SK-N-MC (cell line): ENCODE measurements at regions not wholly inside any gene's neighbourhood (a gene's known extent, or its start where the extent isn't known, plus 50 kb on each side); places are given as distances from the start of the nearest gene placed in this dataset.

Source experiments
- DNase-seq: peaks from one replicate; pipeline ENCODE4 v3.0.0-alpha.2; 2011; ENCODE audit warnings: low read depth, low spot score
- H3K27ac ChIP-seq: fragments of 200-600 bp; sonication (generic); 2 replicates; pipeline ENCODE4 v1.5.1; 2016; ENCODE audit warnings: mixed run types
- H3K36me3 ChIP-seq: fragments of 200-600 bp; sonication (generic); 2 replicates; pipeline ENCODE4 v1.6.1; 2017; ENCODE audit warnings: antibody characterized with exemption, low read length, mixed read lengths; ENCODE audit not compliant: insufficient read depth
- H3K4me3 ChIP-seq: fragments of 200-600 bp; sonication (generic); 2 replicates; pipeline ENCODE4 v1.5.1; 2016
- H3K9ac ChIP-seq: fragments of 200-600 bp; sonication (generic); 2 replicates; pipeline ENCODE4 v1.8.0; 2017; ENCODE audit warnings: mixed run types, mixed read lengths; ENCODE audit not compliant: insufficient read length
- H3K9me3 ChIP-seq: fragments of 200-600 bp; sonication (generic); 2 replicates; pipeline ENCODE4 v1.6.1; 2017; ENCODE audit warnings: low read depth, mild to moderate bottlenecking, antibody characterized with exemption, low read length, moderate library complexity, mixed read lengths
- EZH2 ChIP-seq: fragments of 200-600 bp; sonication (generic); IDR thresholded peaks from one replicate; pipeline ENCODE4 v1.6.1; 2017; ENCODE audit warnings: antibody characterized with exemption
- FOXP2 ChIP-seq: optimal IDR thresholded peaks from 2 replicates; pipeline ENCODE3; 2011; ENCODE audit warnings: mild to moderate bottlenecking, moderate library complexity; ENCODE audit not compliant: insufficient read depth; ENCODE audit errors: extremely low read length, control extremely low read depth
- POLR2AphosphoS5 ChIP-seq: IDR thresholded peaks from 2 replicates; pipeline ENCODE4 v1.6.1; 2012; ENCODE audit warnings: mild to moderate bottlenecking, low read depth, low read length, borderline replicate concordance

GRCh38 chr4:38567457-38567856, 96.5 kb upstream of the KLF3 start:
- no peak for DNase-seq
- Histone ChIP-seq H3K9me3 (no peaks in the 10 kb centered on the region), H3K9ac (no peak overlapping the region), H3K4me3 (no peak overlapping the region), H3K27ac (no peak overlapping the region), H3K36me3 (no peaks in the 10 kb centered on the region)
- no peak for TF ChIP-seq FOXP2
- TF ChIP-seq POLR2AphosphoS5, result no peak
- TF ChIP-seq EZH2, result no peak

GRCh38 chr4:38568768-38569167, 95.2 kb upstream of the KLF3 start:
- DNase-seq, result no peak
- H3K9ac ChIP-seq, result no peak overlapping the region
- no peaks in the 10 kb centered on the region for H3K9me3 ChIP-seq
- no peaks in the 10 kb centered on the region for H3K36me3 ChIP-seq
- TF ChIP-seq POLR2AphosphoS5, result no peak
- TF ChIP-seq FOXP2, result no peak
- TF ChIP-seq EZH2, result no peak
- no peak overlapping the region for H3K27ac ChIP-seq
- no peak overlapping the region for H3K4me3 ChIP-seq

GRCh38 chr4:38570647-38571276, 93.2 kb upstream of the KLF3 start:
- H3K27ac ChIP-seq, result no peak overlapping the region
- H3K9ac ChIP-seq, result no peak overlapping the region
- H3K4me3 ChIP-seq, result no peak overlapping the region
- TF ChIP-seq POLR2AphosphoS5, result no peak
- no peak for TF ChIP-seq FOXP2
- no peak for TF ChIP-seq EZH2
- DNase-seq, result no peak
- no peaks in the 10 kb centered on the region for H3K36me3 ChIP-seq
- no peaks in the 10 kb centered on the region for H3K9me3 ChIP-seq

- no peak for TF ChIP-seq FOXP2
- no peak for TF ChIP-seq POLR2AphosphoS5
- TF ChIP-seq EZH2, result no peak
These were observed 91.2 kb upstream of the KLF3 start for GRCh38 chr4:38572793-38573192.

GRCh38 chr4:38574559-38575333, 89.3 kb upstream of the KLF3 start:
- Histone ChIP-seq H3K9me3 (no peaks in the 10 kb centered on the region), H3K27ac (no peak overlapping the region), H3K4me3 (no peak overlapping the region), H3K36me3 (no peaks in the 10 kb centered on the region), H3K9ac (no peak overlapping the region)
- TF ChIP-seq FOXP2 (no peak), POLR2AphosphoS5 (no peak), EZH2 (no peak)
- no peak for DNase-seq

More at GRCh38 chr4:38572793-38573192, 91.2 kb upstream of the KLF3 start:
- Histone ChIP-seq H3K9me3 (no peaks in the 10 kb centered on the region), H3K36me3 (no peaks in the 10 kb centered on the region), H3K4me3 (no peak overlapping the region), H3K9ac (no peak overlapping the region), H3K27ac (no peak overlapping the region)
- no peak for DNase-seq

- Histone ChIP-seq H3K27ac (no peak overlapping the region), H3K36me3 (no peaks in the 10 kb centered on the region), H3K9ac (no peak overlapping the region)
These were observed 87.2 kb upstream of the KLF3 start for GRCh38 chr4:38576767-38577166.

GRCh38 chr4:38577462-38577861, 86.5 kb upstream of the KLF3 start:
- Histone ChIP-seq H3K36me3 (no peaks in the 10 kb centered on the region), H3K9me3 (no peaks in the 10 kb centered on the region), H3K4me3 (no peak overlapping the region), H3K9ac (no peak overlapping the region), H3K27ac (no peak overlapping the region)
- DNase-seq, result no peak
- TF ChIP-seq EZH2 (no peak), FOXP2 (no peak), POLR2AphosphoS5 (no peak)

More at GRCh38 chr4:38576767-38577166, 87.2 kb upstream of the KLF3 start:
- H3K4me3 ChIP-seq, result no peak overlapping the region
- TF ChIP-seq POLR2AphosphoS5 (no peak), FOXP2 (no peak), EZH2 (no peak)
- no peaks in the 10 kb centered on the region for H3K9me3 ChIP-seq
- no peak for DNase-seq

GRCh38 chr4:38581426-38582106, 82.4 kb upstream of the KLF3 start:
- Histone ChIP-seq H3K27ac (no peak overlapping the region), H3K9me3 (no peaks in the 10 kb centered on the region), H3K36me3 (no peaks in the 10 kb centered on the region), H3K4me3 (no peak overlapping the region), H3K9ac (no peak overlapping the region)
- TF ChIP-seq EZH2, result no peak
- no peak for TF ChIP-seq FOXP2
- no peak for TF ChIP-seq POLR2AphosphoS5
- DNase-seq, result no peak

- no peak for TF ChIP-seq POLR2AphosphoS5
- TF ChIP-seq FOXP2, result no peak
- no peak for TF ChIP-seq EZH2
- no peaks in the 10 kb centered on the region for H3K36me3 ChIP-seq
- DNase-seq, result no peak
- no peak overlapping the region for H3K9ac ChIP-seq
- no peak overlapping the region for H3K27ac ChIP-seq
- H3K9me3 ChIP-seq, result no peaks in the 10 kb centered on the region
- no peak overlapping the region for H3K4me3 ChIP-seq
These were observed 81.6 kb upstream of the KLF3 start for GRCh38 chr4:38582445-38582844.
